GM21723 (cell line): ENCODE measurements at regions not wholly inside any gene's neighbourhood (a gene's known extent, or its start where the extent isn't known, plus 50 kb on each side); places are given as distances from the start of the nearest gene placed in this dataset.

Source experiments
- ATAC-seq: cut with Tn5 transposase; IDR thresholded peaks from one replicate; pipeline ENCODE4 v1.9.1; 2021; ENCODE audit warnings: mild to moderate bottlenecking, moderate library complexity; ENCODE audit not compliant: unreplicated experiment

- no peak for ATAC-seq
These were observed 565.8 kb upstream of the LRRC4C start for GRCh38 chr11:42025121-42025803.

GRCh38 chr11:42034826-42035225 lies 575.4 kb upstream of the LRRC4C start:
- no peak for ATAC-seq

GRCh38 chr11:42036201-42036600 lies 576.7 kb upstream of the LRRC4C start:
- no peak for ATAC-seq

GRCh38 chr11:42043312-42043711 lies 583.9 kb upstream of the LRRC4C start:
- no peak for ATAC-seq

GRCh38 chr11:42047637-42048555 lies 588.4 kb upstream of the LRRC4C start:
- no peak for ATAC-seq

- ATAC-seq, result no peak
These were observed 589.7 kb upstream of the LRRC4C start for GRCh38 chr11:42049186-42049585.

GRCh38 chr11:42049650-42050049 lies 590.2 kb upstream of the LRRC4C start:
- no peak for ATAC-seq

- no peak for ATAC-seq
These were observed 595.0 kb upstream of the LRRC4C start for GRCh38 chr11:42054351-42054900.

- no peak for ATAC-seq
These were observed 596.2 kb upstream of the LRRC4C start for GRCh38 chr11:42055606-42056005.

- no peak for ATAC-seq
These were observed 599.3 kb upstream of the LRRC4C start for GRCh38 chr11:42058794-42059193.

GRCh38 chr11:42065199-42065598 lies 605.7 kb upstream of the LRRC4C start:
- ATAC-seq, result no peak

GRCh38 chr11:42066113-42066512 lies 606.7 kb upstream of the LRRC4C start:
- no peak for ATAC-seq

- no peak for ATAC-seq
These were observed 614.9 kb upstream of the LRRC4C start for GRCh38 chr11:42074306-42074705.

- ATAC-seq, result no peak
These were observed 615.7 kb upstream of the LRRC4C start for GRCh38 chr11:42075180-42075579.

- no peak for ATAC-seq
These were observed 618.3 kb upstream of the LRRC4C start for GRCh38 chr11:42077794-42078193.

- no peak for ATAC-seq
These were observed 626.3 kb upstream of the LRRC4C start for GRCh38 chr11:42085736-42086135.

GRCh38 chr11:42093541-42093940 lies 634.1 kb upstream of the LRRC4C start:
- ATAC-seq, result no peak

GRCh38 chr11:42098075-42098474 lies 638.6 kb upstream of the LRRC4C start:
- ATAC-seq, result no peak

GRCh38 chr11:42112866-42113265 lies 653.4 kb upstream of the LRRC4C start:
- no peak for ATAC-seq

- ATAC-seq, result no peak
These were observed 655.5 kb upstream of the LRRC4C start for GRCh38 chr11:42114927-42115326.

- no peak for ATAC-seq
These were observed 679.0 kb upstream of the LRRC4C start for GRCh38 chr11:42138454-42138853.

- no peak for ATAC-seq
These were observed 685.9 kb upstream of the LRRC4C start for GRCh38 chr11:42145311-42145710.
